ENCODE measurements at regions not wholly inside any gene's neighbourhood (a gene's known extent, or its start where the extent isn't known, plus 50 kb on each side); places are given as distances from the start of the nearest gene placed in this dataset.
"Not testable (repeated sequence)": the region's sequence is repeated elsewhere in the genome, so short reads cannot be mapped to it uniquely, and the experiment has no call there.

- Mint-ChIP-seq H3K27me3 (peaks cover 5% of the 10 kb centered on the region), H3K9me3 (peaks cover 2% of the 10 kb centered on the region), H3K36me3 (ENCODE audit: low read depth) (no peaks in the 10 kb centered on the region), H3K4me3 (no peak overlapping the region), H3K27ac (no peak overlapping the region), H3K4me1 (no peaks in the 10 kb centered on the region)
- ATAC-seq (ENCODE audit: low read depth) (no peak), DNase-seq (no peak)
- no peak for TF ChIP-seq CTCF (IDR thresholded peaks at IDR 0.05)
- ChIA-PET POLR2A (no interaction called here), CTCF (no interaction called here)
- intact Hi-C loops (cut with micrococcal nuclease): no loop called here
Observed at GRCh38 chr11:13595166-13595565, 73.3 kb upstream of the FAR1 start.

- H3K4me3 Mint-ChIP-seq: no peak overlapping the region
Observed at GRCh38 chr11:13594044-13594443, 74.4 kb upstream of the FAR1 start.

GRCh38 chr11:13578514-13579140, 82.8 kb upstream of the PTH start:
- POLR2A ChIA-PET: no interaction called here
- DNase-seq (no peak), ATAC-seq (ENCODE audit: low read depth) (no peak)
- intact Hi-C loops (cut with micrococcal nuclease): no loop called here
- peaks cover 10% of the 10 kb centered on the region for H3K27me3 Mint-ChIP-seq
- no peak for TF ChIP-seq CTCF (IDR thresholded peaks at IDR 0.05)
- H3K4me3 Mint-ChIP-seq: no peak overlapping the region
- no peak overlapping the region for H3K27ac Mint-ChIP-seq
- H3K4me1 Mint-ChIP-seq: no peaks in the 10 kb centered on the region
- CTCF ChIA-PET: no interaction called here
- H3K36me3 Mint-ChIP-seq (ENCODE audit: low read depth): no peaks in the 10 kb centered on the region
- H3K9me3 Mint-ChIP-seq: peaks cover 13% of the 10 kb centered on the region

More at GRCh38 chr11:13594044-13594443, 74.4 kb upstream of the FAR1 start:
- no peak for TF ChIP-seq CTCF (IDR thresholded peaks at IDR 0.05)
- H3K36me3 Mint-ChIP-seq (ENCODE audit: low read depth): no peaks in the 10 kb centered on the region
- POLR2A ChIA-PET: no interaction called here
- no peak for ATAC-seq (ENCODE audit: low read depth)
- CTCF ChIA-PET: no interaction called here
- H3K4me1 Mint-ChIP-seq: no peaks in the 10 kb centered on the region
- intact Hi-C loops (cut with micrococcal nuclease): no loop called here
- H3K27ac Mint-ChIP-seq: no peak overlapping the region
- no peak for DNase-seq
- H3K9me3 Mint-ChIP-seq: peaks cover 6% of the 10 kb centered on the region
- peaks cover 5% of the 10 kb centered on the region for H3K27me3 Mint-ChIP-seq

- no peaks in the 10 kb centered on the region for H3K36me3 Mint-ChIP-seq (ENCODE audit: low read depth)
- peaks cover 9% of the 10 kb centered on the region for H3K9me3 Mint-ChIP-seq
- no peak for ATAC-seq (ENCODE audit: low read depth)
- H3K4me3 Mint-ChIP-seq: no peak overlapping the region
- TF ChIP-seq CTCF (IDR thresholded peaks at IDR 0.05): no peak
- peaks cover 10% of the 10 kb centered on the region for H3K27me3 Mint-ChIP-seq
- no peaks in the 10 kb centered on the region for H3K4me1 Mint-ChIP-seq
- H3K27ac Mint-ChIP-seq: no peak overlapping the region
- CTCF ChIA-PET: no interaction called here
- intact Hi-C loops (cut with micrococcal nuclease): no loop called here
- POLR2A ChIA-PET: no interaction called here
- no peak for DNase-seq
Observed at GRCh38 chr11:13577881-13578280, 82.1 kb upstream of the PTH start.

- Mint-ChIP-seq H3K9me3 (peaks cover 9% of the 10 kb centered on the region), H3K36me3 (ENCODE audit: low read depth) (no peaks in the 10 kb centered on the region), H3K27ac (no peak overlapping the region), H3K4me3 (no peak overlapping the region), H3K27me3 (peaks cover 10% of the 10 kb centered on the region), H3K4me1 (no peaks in the 10 kb centered on the region)
- ChIA-PET POLR2A (no interaction called here), CTCF (no interaction called here)
- ATAC-seq (ENCODE audit: low read depth) (no peak), DNase-seq (no peak)
- intact Hi-C loops (cut with micrococcal nuclease): no loop called here
- no peak for TF ChIP-seq CTCF (IDR thresholded peaks at IDR 0.05)
Observed at GRCh38 chr11:13576995-13577394, 81.2 kb upstream of the PTH start.

- H3K27me3 Mint-ChIP-seq; H3K9me3 Mint-ChIP-seq; DNase-seq; POLR2A ChIA-PET; intact Hi-C loops (cut with micrococcal nuclease); H3K4me3 Mint-ChIP-seq; CTCF ChIA-PET; H3K4me1 Mint-ChIP-seq; ATAC-seq (ENCODE audit: low read depth); H3K27ac Mint-ChIP-seq; H3K36me3 Mint-ChIP-seq (ENCODE audit: low read depth): not testable (repeated sequence)
Observed at GRCh38 chr11:13575385-13575784, 79.6 kb upstream of the PTH start.

Data from activated B cell treated with CpG ODN at 0.5 μM for 24 hours (primary cell).